Dendritic cell treated with granulocyte-macrophage colony-stimulating factor and Interleukin-4, amounts not matched to agents 40 ng/mL and 50 ng/mL, for 4 days (primary cell): ENCODE measurements at regions not wholly inside any gene's neighbourhood (a gene's known extent, or its start where the extent isn't known, plus 50 kb on each side); places are given as distances from the start of the nearest gene placed in this dataset.
A peak's percentile ranks its signal among the peaks of the same experiment; 100 is the strongest.

Experiments used
- H3K27ac Mint-ChIP-seq: one replicate; pipeline ENCODE4 v1.8.0; 2022; ENCODE audit warnings: mild to moderate bottlenecking, mixed read lengths
- H3K27me3 Mint-ChIP-seq: one replicate; pipeline ENCODE4 v1.8.0; 2022; ENCODE audit warnings: mild to moderate bottlenecking, mixed read lengths
- H3K36me3 Mint-ChIP-seq: one replicate; pipeline ENCODE4 v1.8.0; 2022; ENCODE audit warnings: low read depth, mixed read lengths
- H3K4me1 Mint-ChIP-seq: one replicate; pipeline ENCODE4 v1.8.0; 2022; ENCODE audit warnings: low read depth, mixed read lengths
- H3K4me3 Mint-ChIP-seq: one replicate; pipeline ENCODE4 v1.8.0; 2022; ENCODE audit warnings: mild to moderate bottlenecking, moderate library complexity, mixed read lengths
- H3K9me3 Mint-ChIP-seq: one replicate; pipeline ENCODE4 v1.8.0; 2022; ENCODE audit warnings: mixed read lengths
- intact Hi-C: fragments of 100-400 bp; cut with micrococcal nuclease; formaldehyde crosslinking; loops from one replicate; pipeline ENCODE4 v1.15.0; 2022

- H3K27me3 Mint-ChIP-seq, result peaks cover 30% of the 10 kb centered on the region
- no peaks in the 10 kb centered on the region for H3K36me3 Mint-ChIP-seq
- no peak overlapping the region for H3K27ac Mint-ChIP-seq
- no peak overlapping the region for H3K4me3 Mint-ChIP-seq
- peaks cover 69% of the 10 kb centered on the region for H3K4me1 Mint-ChIP-seq
- peaks cover 7% of the 10 kb centered on the region for H3K9me3 Mint-ChIP-seq
- intact Hi-C loops, result no loop called here
These were observed 135.8 kb upstream of the NEDD9 start for GRCh38 chr6:11368264-11368663.

- H3K4me1 Mint-ChIP-seq, result peaks cover 68% of the 10 kb centered on the region
- H3K4me3 Mint-ChIP-seq, result no peak overlapping the region
- no peak overlapping the region for H3K27ac Mint-ChIP-seq
- peaks cover 30% of the 10 kb centered on the region for H3K27me3 Mint-ChIP-seq
- no peaks in the 10 kb centered on the region for H3K36me3 Mint-ChIP-seq
- H3K9me3 Mint-ChIP-seq, result peaks cover 7% of the 10 kb centered on the region
- intact Hi-C loops, result no loop called here
These were observed 135.3 kb upstream of the NEDD9 start for GRCh38 chr6:11367638-11368199.

DNA sequence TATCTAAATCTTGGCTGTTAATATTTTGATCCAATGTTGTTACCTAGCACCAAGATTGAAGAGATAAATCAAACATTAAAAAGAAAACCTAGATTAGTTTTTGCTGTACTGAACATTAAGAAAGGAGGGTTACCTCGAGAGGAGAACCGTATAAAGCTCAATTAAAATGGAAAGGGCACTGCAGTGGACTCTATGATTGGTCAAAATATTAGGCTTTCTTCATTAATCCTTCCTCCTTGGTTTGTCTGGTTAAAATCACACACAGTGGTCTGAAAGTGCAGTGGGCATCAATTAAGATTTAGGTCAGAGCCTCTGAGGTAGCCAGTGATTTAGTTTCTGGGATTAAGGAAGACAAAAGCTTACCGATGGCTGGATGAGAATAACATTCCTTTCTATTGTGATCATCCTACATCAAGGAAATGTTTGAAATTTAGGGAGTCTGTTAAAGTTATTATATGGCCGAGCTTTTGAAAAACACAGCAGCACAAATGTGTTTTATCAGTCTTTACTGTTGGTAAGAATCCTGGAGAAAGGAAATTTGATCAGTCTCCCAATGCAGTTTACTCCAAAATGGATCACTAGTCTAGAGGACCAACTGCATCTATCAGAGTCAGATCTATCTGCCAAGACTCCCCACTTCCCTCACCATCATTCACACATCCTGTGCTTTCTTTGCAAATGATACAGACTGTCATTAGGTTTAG lies 134.6 kb upstream of the NEDD9 start:
- Mint-ChIP-seq H3K4me1 (peaks cover 68% of the 10 kb centered on the region), H3K9me3 (peaks cover 3% of the 10 kb centered on the region), H3K27me3 (peaks cover 33% of the 10 kb centered on the region), H3K4me3 (no peak overlapping the region), H3K27ac (no peak overlapping the region), H3K36me3 (no peaks in the 10 kb centered on the region)
- intact Hi-C loops, result no loop called here

- Mint-ChIP-seq H3K27ac (peak overlapping the region; percentile 35), H3K36me3 (no peaks in the 10 kb centered on the region)
These were observed 133.9 kb upstream of the NEDD9 start for GRCh38 chr6:11366183-11366933.

DNA sequence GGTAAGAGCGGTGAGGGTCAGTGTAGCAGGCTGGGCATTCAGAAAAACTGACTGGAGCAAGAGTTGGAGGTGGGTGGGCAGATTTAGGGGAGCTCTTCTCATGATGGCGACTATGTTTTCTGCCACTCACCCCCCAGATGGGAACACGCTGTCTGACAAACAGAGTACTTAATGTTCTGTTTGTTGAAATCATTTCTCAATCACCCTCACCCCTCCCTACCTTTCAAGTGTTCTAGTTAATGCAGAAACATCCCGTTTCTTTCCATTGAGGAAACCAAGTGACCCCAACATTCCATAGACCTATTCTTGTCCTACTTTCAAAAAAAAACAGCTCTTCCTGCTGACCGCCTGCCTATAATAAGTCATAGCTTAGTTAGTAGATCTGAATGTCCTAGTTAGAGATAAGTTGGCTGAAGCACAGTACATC lies 132.5 kb upstream of the NEDD9 start:
- Mint-ChIP-seq H3K36me3 (peaks cover 3% of the 10 kb centered on the region), H3K27me3 (peaks cover 27% of the 10 kb centered on the region), H3K27ac (no peak overlapping the region), H3K4me3 (no peak overlapping the region), H3K4me1 (peaks cover 54% of the 10 kb centered on the region), H3K9me3 (peaks cover 11% of the 10 kb centered on the region)
- intact Hi-C loops, result no loop called here

More at GRCh38 chr6:11366183-11366933, 133.9 kb upstream of the NEDD9 start:
- H3K27me3 Mint-ChIP-seq, result peaks cover 33% of the 10 kb centered on the region
- H3K4me1 Mint-ChIP-seq, result peaks cover 64% of the 10 kb centered on the region
- intact Hi-C loops, result no loop called here
- no peak overlapping the region for H3K4me3 Mint-ChIP-seq
- H3K9me3 Mint-ChIP-seq, result no peaks in the 10 kb centered on the region

GRCh38 chr6:11363881-11364576 lies 131.6 kb upstream of the NEDD9 start:
- peaks cover 6% of the 10 kb centered on the region for H3K36me3 Mint-ChIP-seq
- H3K27ac Mint-ChIP-seq, result no peak overlapping the region
- peaks cover 55% of the 10 kb centered on the region for H3K4me1 Mint-ChIP-seq
- peaks cover 15% of the 10 kb centered on the region for H3K9me3 Mint-ChIP-seq
- H3K4me3 Mint-ChIP-seq, result no peak overlapping the region
- peaks cover 26% of the 10 kb centered on the region for H3K27me3 Mint-ChIP-seq
- intact Hi-C loops, result no loop called here

DNA sequence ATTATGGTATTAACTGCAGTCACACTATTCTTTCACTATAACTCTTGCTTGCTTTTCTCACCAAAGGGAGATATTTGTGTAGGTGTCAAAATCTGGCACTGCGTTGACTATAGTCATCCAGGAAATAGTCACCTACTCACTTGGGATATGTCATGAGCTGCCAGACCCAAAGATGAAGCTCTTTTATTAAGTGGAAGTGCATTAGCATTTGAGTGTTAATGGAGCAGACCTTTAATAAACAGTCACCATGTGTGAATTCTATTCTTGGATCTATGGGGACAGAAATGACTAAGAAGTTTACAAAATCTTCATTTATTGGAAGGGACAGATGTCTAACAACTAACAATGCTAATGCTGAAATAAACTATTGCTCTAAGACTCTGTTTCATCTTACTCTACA lies 130.1 kb upstream of the NEDD9 start:
- Mint-ChIP-seq H3K9me3 (peaks cover 15% of the 10 kb centered on the region), H3K4me1 (peaks cover 53% of the 10 kb centered on the region), H3K4me3 (no peak overlapping the region), H3K27ac (no peak overlapping the region), H3K36me3 (peaks cover 6% of the 10 kb centered on the region), H3K27me3 (peaks cover 24% of the 10 kb centered on the region)
- intact Hi-C loops, result no loop called here

DNA sequence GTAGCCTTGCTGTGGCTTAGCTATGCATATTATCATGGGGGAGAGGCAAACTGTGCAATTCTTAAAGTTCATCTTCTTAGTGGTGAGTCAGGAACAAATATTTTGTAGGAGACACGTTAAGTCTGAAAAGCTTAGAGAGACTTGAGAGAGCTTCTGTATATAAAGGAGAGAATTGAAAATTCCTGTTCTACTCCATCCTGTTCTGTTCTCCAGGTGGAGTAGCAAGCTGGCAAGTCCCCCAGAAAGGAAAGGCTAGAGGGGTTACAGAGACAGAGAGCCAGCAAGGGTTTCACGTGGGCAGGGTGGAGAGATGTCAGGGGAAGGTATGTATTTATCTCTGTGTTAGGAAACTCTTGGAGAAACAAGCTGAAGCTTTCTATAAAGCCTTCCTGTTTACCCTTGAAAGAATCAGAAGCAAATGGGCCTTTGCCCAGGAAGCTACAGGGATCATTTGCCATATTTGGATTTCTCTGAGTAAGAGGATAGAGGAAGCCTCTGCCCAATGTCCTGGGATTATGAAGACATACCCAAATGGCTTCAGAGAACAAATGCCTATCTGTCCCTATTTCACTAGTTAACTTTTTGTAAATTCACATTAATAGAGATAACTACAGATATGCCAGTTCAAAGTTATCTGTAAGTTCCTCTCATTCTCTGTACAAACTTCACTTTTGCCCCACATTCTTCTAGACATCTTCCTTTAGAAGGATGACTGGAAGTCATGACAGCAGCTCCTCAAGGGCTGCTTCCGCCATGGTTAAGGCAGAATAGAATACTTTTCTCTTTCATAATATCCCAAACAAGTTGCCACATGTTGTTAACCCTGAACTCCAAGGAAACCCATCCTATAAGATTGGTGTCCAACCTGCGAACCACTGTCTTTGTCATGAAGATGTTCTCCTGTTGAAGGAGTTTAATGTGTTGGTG lies 126.7 kb upstream of the NEDD9 start:
- intact Hi-C loops, result no loop called here
- peaks cover 6% of the 10 kb centered on the region for H3K36me3 Mint-ChIP-seq
- peaks cover 44% of the 10 kb centered on the region for H3K4me1 Mint-ChIP-seq
- peaks cover 9% of the 10 kb centered on the region for H3K27me3 Mint-ChIP-seq
- peaks cover 15% of the 10 kb centered on the region for H3K9me3 Mint-ChIP-seq
- no peak overlapping the region for H3K27ac Mint-ChIP-seq
- H3K4me3 Mint-ChIP-seq, result no peak overlapping the region

GRCh38 chr6:11357285-11357684 lies 124.8 kb upstream of the NEDD9 start:
- peaks cover 6% of the 10 kb centered on the region for H3K36me3 Mint-ChIP-seq
- H3K4me3 Mint-ChIP-seq, result no peak overlapping the region
- intact Hi-C loops, result no loop called here
- peaks cover 14% of the 10 kb centered on the region for H3K27me3 Mint-ChIP-seq
- peaks cover 56% of the 10 kb centered on the region for H3K4me1 Mint-ChIP-seq
- peak overlapping the region; percentile 34 for H3K27ac Mint-ChIP-seq
- H3K9me3 Mint-ChIP-seq, result peaks cover 15% of the 10 kb centered on the region

DNA sequence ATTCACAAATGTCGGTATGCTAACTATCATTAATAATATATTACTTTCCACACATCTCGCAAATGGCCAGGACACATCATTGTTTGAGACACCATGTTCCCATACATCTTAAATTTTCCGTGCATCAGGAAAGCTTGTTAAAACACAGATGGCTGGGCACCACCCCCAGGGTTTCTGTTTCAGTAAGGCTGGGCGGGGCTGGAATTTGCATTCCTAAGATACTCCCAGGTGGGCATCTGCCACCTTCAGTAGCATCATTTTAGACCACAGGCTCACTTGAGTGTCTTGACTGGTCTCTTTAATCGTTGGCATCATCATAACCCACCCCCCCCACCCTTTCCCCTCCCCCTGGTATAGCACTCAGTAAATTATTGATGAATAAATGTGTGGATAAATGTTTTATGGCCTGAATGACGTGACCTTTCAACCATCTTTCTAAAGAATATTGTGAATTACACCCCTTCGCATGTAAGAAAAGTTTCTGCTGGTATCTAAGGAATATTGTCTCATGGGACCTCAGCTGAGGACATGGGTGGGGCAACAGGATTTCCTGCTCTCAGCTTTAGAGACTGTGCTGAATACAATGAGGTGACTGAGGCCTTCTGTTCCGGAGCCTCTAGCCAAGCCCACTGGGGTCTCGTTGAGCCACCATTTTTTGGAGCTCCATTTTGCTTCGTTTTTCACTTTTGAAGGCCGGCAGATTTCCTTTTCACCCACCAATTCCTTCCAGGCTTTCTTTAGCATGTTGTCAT lies 124.1 kb upstream of the NEDD9 start:
- no peak overlapping the region for H3K4me3 Mint-ChIP-seq

GRCh38 chr6:11353921-11354389 lies 121.5 kb upstream of the NEDD9 start:
- Mint-ChIP-seq H3K4me3 (no peak overlapping the region), H3K9me3 (no peaks in the 10 kb centered on the region), H3K27me3 (peaks cover 18% of the 10 kb centered on the region), H3K4me1 (peaks cover 72% of the 10 kb centered on the region), H3K27ac (no peak overlapping the region), H3K36me3 (no peaks in the 10 kb centered on the region)
- intact Hi-C loops, result no loop called here

More for the DNA sequence above, 124.1 kb upstream of the NEDD9 start:
- Mint-ChIP-seq H3K9me3 (peaks cover 15% of the 10 kb centered on the region), H3K27me3 (peaks cover 19% of the 10 kb centered on the region), H3K36me3 (peaks cover 6% of the 10 kb centered on the region), H3K27ac (peak overlapping the region; percentile 34), H3K4me1 (peaks cover 60% of the 10 kb centered on the region)
- intact Hi-C loops, result no loop called here

- peaks cover 20% of the 10 kb centered on the region for H3K27me3 Mint-ChIP-seq
These were observed 117.8 kb upstream of the NEDD9 start for GRCh38 chr6:11350294-11350693.

More at GRCh38 chr6:11350294-11350693, 117.8 kb upstream of the NEDD9 start:
- intact Hi-C loops, result no loop called here
- Mint-ChIP-seq H3K9me3 (no peaks in the 10 kb centered on the region), H3K27ac (peak overlapping the region; percentile 56), H3K4me3 (no peak overlapping the region), H3K36me3 (no peaks in the 10 kb centered on the region), H3K4me1 (peaks cover 53% of the 10 kb centered on the region)
